ENCODE measurements at regions not wholly inside any gene's neighbourhood (a gene's known extent, or its start where the extent isn't known, plus 50 kb on each side); places are given as distances from the start of the nearest gene placed in this dataset.

- H3K4me3 ChIP-seq (ENCODE audit: low read depth, low read length) = no peak overlapping the region
- H3K27me3 ChIP-seq (replicated peaks) = no peaks in the 10 kb centered on the region
- no peaks in the 10 kb centered on the region for H3K36me3 ChIP-seq (replicated peaks)
- no peak overlapping the region for H3K27ac ChIP-seq
- DNase-seq = no peak
- no peak for TF ChIP-seq CTCF (IDR thresholded peaks at IDR 0.05; ENCODE audit: low read depth, low read length, missing control alignments)
- in situ Hi-C loops (cut with HindIII; ENCODE audit: low pct_ligation_motif_present, low sequenced_read_pairs) = no loop called here
Observed at GRCh38 chr4:25474690-25475089, 97.6 kb downstream of the ANAPC4 start.

GRCh38 chr4:25477221-25477620, 100.2 kb downstream of the ANAPC4 start:
- peak; percentile 46 for DNase-seq
- TF ChIP-seq CTCF (IDR thresholded peaks at IDR 0.05; ENCODE audit: low read depth, low read length, missing control alignments) = no peak

GRCh38 chr4:25481648-25482047, 104.6 kb downstream of the ANAPC4 start:
- Histone ChIP-seq H3K36me3 (replicated peaks) (no peaks in the 10 kb centered on the region), H3K27ac (no peak overlapping the region), H3K27me3 (replicated peaks) (no peaks in the 10 kb centered on the region), H3K4me3 (ENCODE audit: low read depth, low read length) (no peak overlapping the region)
- no peak for DNase-seq
- in situ Hi-C loops (cut with HindIII; ENCODE audit: low pct_ligation_motif_present, low sequenced_read_pairs) = no loop called here
- no peak for TF ChIP-seq CTCF (IDR thresholded peaks at IDR 0.05; ENCODE audit: low read depth, low read length, missing control alignments)

More at GRCh38 chr4:25477221-25477620, 100.2 kb downstream of the ANAPC4 start:
- no peak overlapping the region for H3K4me3 ChIP-seq (ENCODE audit: low read depth, low read length)
- no peaks in the 10 kb centered on the region for H3K27me3 ChIP-seq (replicated peaks)
- no peak overlapping the region for H3K27ac ChIP-seq
- in situ Hi-C loops (cut with HindIII; ENCODE audit: low pct_ligation_motif_present, low sequenced_read_pairs) = no loop called here
- H3K36me3 ChIP-seq (replicated peaks) = no peaks in the 10 kb centered on the region

- Histone ChIP-seq H3K4me3 (ENCODE audit: low read depth, low read length) (no peak overlapping the region), H3K36me3 (replicated peaks) (no peaks in the 10 kb centered on the region), H3K27me3 (replicated peaks) (no peaks in the 10 kb centered on the region), H3K27ac (no peak overlapping the region)
- DNase-seq = no peak
- TF ChIP-seq CTCF (IDR thresholded peaks at IDR 0.05; ENCODE audit: low read depth, low read length, missing control alignments) = no peak
- in situ Hi-C loops (cut with HindIII; ENCODE audit: low pct_ligation_motif_present, low sequenced_read_pairs) = no loop called here
Observed at GRCh38 chr4:25484243-25484721, 107.2 kb downstream of the ANAPC4 start.

- no peaks in the 10 kb centered on the region for H3K36me3 ChIP-seq (replicated peaks)
- in situ Hi-C loops (cut with HindIII; ENCODE audit: low pct_ligation_motif_present, low sequenced_read_pairs) = no loop called here
- no peak overlapping the region for H3K4me3 ChIP-seq (ENCODE audit: low read depth, low read length)
- TF ChIP-seq CTCF (IDR thresholded peaks at IDR 0.05; ENCODE audit: low read depth, low read length, missing control alignments) = no peak
- no peaks in the 10 kb centered on the region for H3K27me3 ChIP-seq (replicated peaks)
- no peak overlapping the region for H3K27ac ChIP-seq
- DNase-seq = no peak
Observed at GRCh38 chr4:25485104-25485503, 108.0 kb downstream of the ANAPC4 start.

GRCh38 chr4:25486171-25486570, 109.1 kb downstream of the ANAPC4 start:
- no peak for DNase-seq
- no peak overlapping the region for H3K4me3 ChIP-seq (ENCODE audit: low read depth, low read length)
- no peak overlapping the region for H3K27ac ChIP-seq
- no peaks in the 10 kb centered on the region for H3K36me3 ChIP-seq (replicated peaks)
- no peak for TF ChIP-seq CTCF (IDR thresholded peaks at IDR 0.05; ENCODE audit: low read depth, low read length, missing control alignments)
- in situ Hi-C loops (cut with HindIII; ENCODE audit: low pct_ligation_motif_present, low sequenced_read_pairs) = no loop called here
- no peaks in the 10 kb centered on the region for H3K27me3 ChIP-seq (replicated peaks)
